Loucy (cell line): ENCODE measurements at regions not wholly inside any gene's neighbourhood (a gene's known extent, or its start where the extent isn't known, plus 50 kb on each side); places are given as distances from the start of the nearest gene placed in this dataset.
"Not testable (repeated sequence)": the region's sequence is repeated elsewhere in the genome, so short reads cannot be mapped to it uniquely, and the experiment has no call there.

Source experiments
- H2AFZ ChIP-seq: fragments of 200-600 bp; sonication (generic); 2 replicates; pipeline ENCODE4 v1.6.0; 2016; ENCODE audit warnings: antibody characterized with exemption, mild to moderate bottlenecking, low read length, moderate library complexity
- H3F3A ChIP-seq: fragments of 200-600 bp; 2 replicates; pipeline ENCODE4 v1.6.0; 2016; ENCODE audit warnings: antibody characterized with exemption, low read depth, mild to moderate bottlenecking
- H3K27me3 ChIP-seq: fragments of 200-600 bp; sonication (generic); 2 replicates; pipeline ENCODE4 v1.6.1; 2014; ENCODE audit warnings: low read length, mild to moderate bottlenecking; ENCODE audit not compliant: insufficient read depth, poor library complexity, severe bottlenecking
- H3K36me3 ChIP-seq: fragments of 200-600 bp; sonication (generic); 2 replicates; pipeline ENCODE4 v1.6.1; 2016; ENCODE audit warnings: low read length; ENCODE audit not compliant: insufficient read depth
- H3K4me1 ChIP-seq: fragments of 200-600 bp; sonication (generic); 2 replicates; pipeline ENCODE4 v1.5.1; 2014; ENCODE audit warnings: low read length, mild to moderate bottlenecking; ENCODE audit not compliant: insufficient read depth, poor library complexity, severe bottlenecking
- H3K4me2 ChIP-seq: fragments of 200-600 bp; sonication (generic); 2 replicates; pipeline ENCODE4 v1.6.0; 2014; ENCODE audit warnings: antibody characterized with exemption, low read length, low read depth, mild to moderate bottlenecking; ENCODE audit not compliant: poor library complexity, severe bottlenecking
- H3K4me3 ChIP-seq: fragments of 200-600 bp; sonication (generic); 2 replicates; pipeline ENCODE4 v1.5.1; 2014; ENCODE audit warnings: low read length, mild to moderate bottlenecking, mixed read lengths; ENCODE audit not compliant: poor library complexity, severe bottlenecking
- H3K79me2 ChIP-seq: fragments of 200-600 bp; sonication (generic); 2 replicates; pipeline ENCODE4 v1.6.1; 2014; ENCODE audit warnings: low read length; ENCODE audit not compliant: insufficient read depth
- H3K9ac ChIP-seq: fragments of 200-600 bp; sonication (generic); 2 replicates; pipeline ENCODE4 v1.6.0; 2014; ENCODE audit warnings: mild to moderate bottlenecking, low read depth, low read length, moderate library complexity; ENCODE audit not compliant: poor library complexity, severe bottlenecking
- H3K9me2 ChIP-seq: fragments of 200-600 bp; sonication (generic); replicated peaks from 2 replicates; pipeline ENCODE4 v1.6.1; 2016; ENCODE audit warnings: low read depth, low read length, mixed read lengths
- H3K9me3 ChIP-seq: fragments of 200-600 bp; sonication (generic); 2 replicates; pipeline ENCODE4 v1.6.1; 2014; ENCODE audit warnings: mild to moderate bottlenecking, antibody characterized with exemption, low read length, low read depth; ENCODE audit not compliant: insufficient read depth
- H4K20me1 ChIP-seq: fragments of 200-600 bp; sonication (generic); 2 replicates; pipeline ENCODE4 v1.6.0; 2014; ENCODE audit warnings: antibody characterized with exemption, low read length, mild to moderate bottlenecking; ENCODE audit not compliant: insufficient read depth, poor library complexity, severe bottlenecking
- EZH2phosphoT487 ChIP-seq: fragments of 200-600 bp; IDR thresholded peaks from 2 replicates; pipeline ENCODE4 v1.6.1; 2018; ENCODE audit warnings: antibody characterized with exemption, mild to moderate bottlenecking, moderate library complexity, borderline replicate concordance
- TF ChIP-seq, protein P1 (sequence below): fragments of 200-600 bp; sonication (generic); conservative IDR thresholded peaks from 2 replicates; pipeline ENCODE4 v1.5.1; 2014; ENCODE audit warnings: mild to moderate bottlenecking, antibody characterized with exemption, low read length

- Histone ChIP-seq H2AFZ (no peak overlapping the region), H4K20me1 (no peaks in the 10 kb centered on the region), H3K4me2 (no peak overlapping the region), H3K9me2 (no peaks in the 10 kb centered on the region), H3K9me3 (no peaks in the 10 kb centered on the region), H3K4me1 (no peaks in the 10 kb centered on the region), H3K79me2 (no peaks in the 10 kb centered on the region), H3K27me3 (no peaks in the 10 kb centered on the region), H3K9ac (no peak overlapping the region), H3K36me3 (no peaks in the 10 kb centered on the region), H3K4me3 (no peak overlapping the region), H3F3A (no peaks in the 10 kb centered on the region)
- TF ChIP-seq, protein P1, sequence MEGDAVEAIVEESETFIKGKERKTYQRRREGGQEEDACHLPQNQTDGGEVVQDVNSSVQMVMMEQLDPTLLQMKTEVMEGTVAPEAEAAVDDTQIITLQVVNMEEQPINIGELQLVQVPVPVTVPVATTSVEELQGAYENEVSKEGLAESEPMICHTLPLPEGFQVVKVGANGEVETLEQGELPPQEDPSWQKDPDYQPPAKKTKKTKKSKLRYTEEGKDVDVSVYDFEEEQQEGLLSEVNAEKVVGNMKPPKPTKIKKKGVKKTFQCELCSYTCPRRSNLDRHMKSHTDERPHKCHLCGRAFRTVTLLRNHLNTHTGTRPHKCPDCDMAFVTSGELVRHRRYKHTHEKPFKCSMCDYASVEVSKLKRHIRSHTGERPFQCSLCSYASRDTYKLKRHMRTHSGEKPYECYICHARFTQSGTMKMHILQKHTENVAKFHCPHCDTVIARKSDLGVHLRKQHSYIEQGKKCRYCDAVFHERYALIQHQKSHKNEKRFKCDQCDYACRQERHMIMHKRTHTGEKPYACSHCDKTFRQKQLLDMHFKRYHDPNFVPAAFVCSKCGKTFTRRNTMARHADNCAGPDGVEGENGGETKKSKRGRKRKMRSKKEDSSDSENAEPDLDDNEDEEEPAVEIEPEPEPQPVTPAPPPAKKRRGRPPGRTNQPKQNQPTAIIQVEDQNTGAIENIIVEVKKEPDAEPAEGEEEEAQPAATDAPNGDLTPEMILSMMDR, result no peak
- TF ChIP-seq EZH2phosphoT487, result no peak
These were observed 528.2 kb downstream of the SLC6A15 start for GRCh38 chr12:84384384-84384783.

DNA sequence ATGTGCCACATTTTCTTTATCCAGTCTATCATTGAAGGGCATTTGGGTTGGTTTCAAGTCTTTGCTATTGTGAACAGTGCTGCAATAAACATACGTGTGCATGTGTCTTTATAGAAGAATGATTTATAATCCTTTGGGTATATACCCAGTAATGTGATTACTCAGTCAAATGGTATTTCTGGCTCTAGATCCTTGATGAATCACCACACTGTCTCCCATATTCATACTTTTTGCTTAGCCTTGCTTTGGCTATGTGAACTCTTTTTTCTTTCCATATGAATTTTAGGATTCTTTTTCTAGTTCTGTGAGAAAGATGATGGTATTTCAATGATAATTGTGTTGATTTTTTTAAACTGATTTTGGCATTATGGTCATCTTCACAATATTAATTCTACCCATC, 530.1 kb downstream of the SLC6A15 start:
- not testable (repeated sequence) for H3K4me3 ChIP-seq, H3K4me2 ChIP-seq, H3K9me3 ChIP-seq, H3K4me1 ChIP-seq, H3K9ac ChIP-seq, H2AFZ ChIP-seq, H3K27me3 ChIP-seq, H3K36me3 ChIP-seq, H3F3A ChIP-seq, H4K20me1 ChIP-seq, H3K9me2 ChIP-seq, H3K79me2 ChIP-seq

- H4K20me1 ChIP-seq, result no peaks in the 10 kb centered on the region
- no peaks in the 10 kb centered on the region for H3K36me3 ChIP-seq
- H3K4me2 ChIP-seq, result no peak overlapping the region
- no peak overlapping the region for H2AFZ ChIP-seq
- H3K9me3 ChIP-seq, result no peaks in the 10 kb centered on the region
- H3K9me2 ChIP-seq, result no peaks in the 10 kb centered on the region
- TF ChIP-seq EZH2phosphoT487, result no peak
- TF ChIP-seq, protein P1, result no peak
- no peaks in the 10 kb centered on the region for H3F3A ChIP-seq
- H3K79me2 ChIP-seq, result no peaks in the 10 kb centered on the region
- H3K4me1 ChIP-seq, result no peaks in the 10 kb centered on the region
- H3K9ac ChIP-seq, result no peak overlapping the region
- H3K4me3 ChIP-seq, result no peak overlapping the region
- no peaks in the 10 kb centered on the region for H3K27me3 ChIP-seq
These were observed 536.3 kb downstream of the SLC6A15 start for GRCh38 chr12:84376320-84376719.

GRCh38 chr12:84375449-84376170, 537.0 kb downstream of the SLC6A15 start:
- H4K20me1 ChIP-seq, result no peaks in the 10 kb centered on the region
- TF ChIP-seq, protein P1, result no peak
- TF ChIP-seq EZH2phosphoT487, result no peak
- H3K4me1 ChIP-seq, result no peaks in the 10 kb centered on the region
- no peaks in the 10 kb centered on the region for H3K9me2 ChIP-seq
- H3K9ac ChIP-seq, result no peak overlapping the region
- no peaks in the 10 kb centered on the region for H3K36me3 ChIP-seq
- H2AFZ ChIP-seq, result no peak overlapping the region
- no peaks in the 10 kb centered on the region for H3K27me3 ChIP-seq
- H3F3A ChIP-seq, result no peaks in the 10 kb centered on the region
- H3K4me3 ChIP-seq, result no peak overlapping the region
- H3K4me2 ChIP-seq, result no peak overlapping the region
- H3K9me3 ChIP-seq, result no peaks in the 10 kb centered on the region
- no peaks in the 10 kb centered on the region for H3K79me2 ChIP-seq
